Left lung (tissue), 4 donors: ENCODE measurements at regions not wholly inside any gene's neighbourhood (a gene's known extent, or its start where the extent isn't known, plus 50 kb on each side); places are given as distances from the start of the nearest gene placed in this dataset.
A peak's percentile ranks its signal among the peaks of the same experiment; 100 is the strongest.

ENCODE experiments used
- ATAC-seq: fragments of 200-7000 bp; cut with Tn5 transposase; one replicate; pipeline ENCODE4 v1.9.1; 2020; ENCODE audit warnings: moderate library complexity
- DNase-seq, 4 donors: peaks; one replicate each; pipeline ENCODE4 v3.0.0-alpha.2; 2013 to 2020
- H3K27ac ChIP-seq, 2 donors: fragments of 200-600 bp; sonication (generic) in 1 of 2; one replicate each; pipeline versions ENCODE4 v1.5.0 to v1.8.0; 2020 to 2021
- H3K27me3 ChIP-seq, 2 donors: fragments of 200-600 bp; sonication (generic) in 1 of 2; one replicate each; pipeline versions ENCODE4 v1.5.0 to v1.8.0; 2020 to 2021
- H3K36me3 ChIP-seq, 2 donors: fragments of 200-600 bp; sonication (generic) in 1 of 2; one replicate each; pipeline versions ENCODE4 v1.5.0 to v1.8.0; 2020 to 2021
- H3K4me1 ChIP-seq, 2 donors: fragments of 200-600 bp; one replicate each; pipeline ENCODE4 v1.8.0; 2021
- H3K4me3 ChIP-seq, 2 donors: fragments of 200-600 bp; sonication (generic) in 1 of 2; one replicate each; pipeline versions ENCODE4 v1.5.0 to v1.8.0; 2020 to 2021; ENCODE audit warnings: mild to moderate bottlenecking in 1 of 2
- H3K9me3 ChIP-seq, 2 donors: fragments of 200-600 bp; sonication (generic) in 1 of 2; one replicate each; pipeline versions ENCODE4 v1.5.0 to v1.8.0; 2020 to 2021
- intact Hi-C, 2 donors: fragments of 100-400 bp; cut with DNase I; formaldehyde crosslinking; loops; one replicate each; pipeline versions ENCODE4 v1.11.2 to v1.14.2; 2022
- TF ChIP-seq, protein P1 (sequence below), 2 donors: fragments of 200-600 bp; sonication (generic) in 1 of 2; IDR thresholded peaks; one replicate each; pipeline versions ENCODE4 v1.5.0 to v1.8.0; 2021; ENCODE audit warnings: antibody characterized with exemption in 2 of 2
- donor health status: DM: no; HTN: yes; CAD: no.
- donor health status: DM: no; HTN: no; CAD: no.

DNA sequence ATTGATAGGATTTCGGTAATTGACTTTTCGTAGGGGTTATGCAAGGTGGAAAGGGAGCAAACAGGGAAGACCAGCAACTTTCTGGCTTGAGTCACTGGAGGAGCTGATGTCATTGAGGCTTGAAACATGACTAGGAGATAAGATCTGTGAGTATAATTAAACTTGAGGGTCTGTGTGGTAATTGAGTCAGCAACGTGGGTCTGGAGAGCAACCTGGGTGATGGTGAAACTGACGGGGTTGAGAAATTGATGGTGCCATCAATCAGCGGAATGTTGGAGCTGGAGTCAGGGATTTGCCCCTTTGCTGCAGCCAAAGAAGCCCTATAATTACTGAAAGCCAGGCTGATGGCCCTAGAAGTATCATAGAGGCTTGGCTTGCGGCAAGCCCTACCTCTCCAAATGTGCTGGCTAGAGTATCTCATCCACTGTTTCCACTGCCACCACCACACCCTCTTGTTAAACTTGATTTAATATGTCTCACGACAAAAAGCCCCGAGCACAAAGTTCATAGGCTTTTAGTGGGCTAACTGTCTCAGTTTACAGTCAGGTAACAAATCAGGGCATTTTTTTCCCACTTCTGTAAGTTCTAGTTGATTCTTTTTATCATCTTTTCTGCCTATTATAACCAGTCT, 186.9 kb upstream of the ELAC2 start:
- Histone ChIP-seq H3K27ac (no peak overlapping the region), H3K4me1 (no peaks in the 10 kb centered on the region), H3K9me3 (no peaks in the 10 kb centered on the region), H3K4me3 (no peak overlapping the region), H3K36me3 (no peaks in the 10 kb centered on the region), H3K27me3 (no peaks in the 10 kb centered on the region)
- DNase-seq (no peak), ATAC-seq (no peak)
- TF ChIP-seq, protein P1, sequence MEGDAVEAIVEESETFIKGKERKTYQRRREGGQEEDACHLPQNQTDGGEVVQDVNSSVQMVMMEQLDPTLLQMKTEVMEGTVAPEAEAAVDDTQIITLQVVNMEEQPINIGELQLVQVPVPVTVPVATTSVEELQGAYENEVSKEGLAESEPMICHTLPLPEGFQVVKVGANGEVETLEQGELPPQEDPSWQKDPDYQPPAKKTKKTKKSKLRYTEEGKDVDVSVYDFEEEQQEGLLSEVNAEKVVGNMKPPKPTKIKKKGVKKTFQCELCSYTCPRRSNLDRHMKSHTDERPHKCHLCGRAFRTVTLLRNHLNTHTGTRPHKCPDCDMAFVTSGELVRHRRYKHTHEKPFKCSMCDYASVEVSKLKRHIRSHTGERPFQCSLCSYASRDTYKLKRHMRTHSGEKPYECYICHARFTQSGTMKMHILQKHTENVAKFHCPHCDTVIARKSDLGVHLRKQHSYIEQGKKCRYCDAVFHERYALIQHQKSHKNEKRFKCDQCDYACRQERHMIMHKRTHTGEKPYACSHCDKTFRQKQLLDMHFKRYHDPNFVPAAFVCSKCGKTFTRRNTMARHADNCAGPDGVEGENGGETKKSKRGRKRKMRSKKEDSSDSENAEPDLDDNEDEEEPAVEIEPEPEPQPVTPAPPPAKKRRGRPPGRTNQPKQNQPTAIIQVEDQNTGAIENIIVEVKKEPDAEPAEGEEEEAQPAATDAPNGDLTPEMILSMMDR (IDR thresholded peaks at IDR 0.05), result no peak
- intact Hi-C loops, result no loop called here

DNA sequence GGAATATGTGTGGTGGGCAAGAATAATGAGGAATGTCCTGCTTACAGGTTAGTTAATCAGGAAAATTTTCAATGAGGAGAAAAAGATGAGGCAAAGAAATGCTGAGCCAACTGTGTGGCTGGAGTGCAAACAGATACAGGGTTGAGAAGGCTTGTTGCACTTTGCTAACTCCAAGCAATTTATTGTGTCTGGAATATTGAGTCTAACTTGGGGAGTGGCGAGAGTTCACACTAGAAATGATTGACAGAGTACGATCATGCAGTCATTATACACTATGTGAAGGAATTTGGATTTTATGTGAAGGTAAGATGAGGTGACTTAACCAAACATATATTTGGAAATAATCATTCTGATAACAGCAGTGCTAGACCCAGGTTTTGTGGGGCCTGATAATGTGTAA, 185.0 kb upstream of the ELAC2 start:
- Histone ChIP-seq H3K9me3 (no peaks in the 10 kb centered on the region), H3K36me3 (no peaks in the 10 kb centered on the region), H3K4me3 (no peak overlapping the region), H3K27ac (no peak overlapping the region), H3K27me3 (no peaks in the 10 kb centered on the region), H3K4me1 (no peaks in the 10 kb centered on the region)
- TF ChIP-seq, protein P1 (IDR thresholded peaks at IDR 0.05), result no peak
- ATAC-seq (no peak), DNase-seq (no peak)
- intact Hi-C loops, result no loop called here

DNA sequence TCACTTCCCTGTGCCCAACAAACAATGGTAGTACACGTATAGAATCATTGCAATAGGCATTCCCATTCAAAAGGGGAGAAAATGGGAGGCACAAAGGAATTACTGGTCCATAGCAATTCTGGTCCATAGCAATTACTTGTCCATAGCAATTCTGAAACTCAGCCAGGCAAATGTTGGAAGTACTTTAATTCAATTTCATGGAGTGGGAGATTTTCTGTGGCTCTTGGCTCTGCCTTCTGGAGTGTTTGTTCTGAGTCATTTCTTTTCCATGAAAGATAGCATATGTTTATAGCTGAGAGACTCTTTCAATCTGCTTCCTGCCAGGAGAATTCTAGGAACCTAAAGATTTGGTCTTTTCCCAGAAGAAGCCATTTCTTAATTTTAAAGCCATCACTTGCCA, 182.8 kb upstream of the ELAC2 start:
- Histone ChIP-seq H3K27ac (no peak overlapping the region), H3K4me1 (no peaks in the 10 kb centered on the region), H3K36me3 (no peaks in the 10 kb centered on the region), H3K9me3 (no peaks in the 10 kb centered on the region), H3K4me3 (no peak overlapping the region), H3K27me3 (no peaks in the 10 kb centered on the region)
- intact Hi-C loops, result no loop called here
- TF ChIP-seq, protein P1 (IDR thresholded peaks at IDR 0.05), result no peak
- DNase-seq, result no peak
- peak; percentile 31 for ATAC-seq

DNA sequence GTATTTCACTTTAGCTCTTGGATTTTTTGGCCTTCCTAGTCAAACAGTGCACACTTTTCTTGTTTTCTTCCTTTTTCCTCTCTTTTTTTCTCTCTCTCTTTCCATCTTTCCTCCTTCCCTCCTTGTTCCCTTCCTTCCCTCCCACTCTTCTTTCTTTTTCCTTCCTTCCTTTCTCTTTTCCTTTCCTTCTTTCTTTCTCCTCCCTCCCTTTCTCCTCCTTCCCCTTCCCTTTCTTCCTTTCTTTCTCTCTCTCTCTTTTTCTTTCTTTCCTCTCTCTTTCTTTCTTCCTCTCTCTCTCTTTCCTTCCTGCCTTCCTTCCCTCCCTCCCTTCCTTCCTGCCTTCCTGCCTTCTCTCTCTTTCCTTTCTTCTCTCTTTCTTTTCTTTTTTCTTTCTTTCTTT, 181.6 kb upstream of the ELAC2 start:
- H3K9me3 ChIP-seq, result no peaks in the 10 kb centered on the region
- DNase-seq (no peak), ATAC-seq (no peak)
- no peaks in the 10 kb centered on the region for H3K4me1 ChIP-seq
- TF ChIP-seq, protein P1 (IDR thresholded peaks at IDR 0.05), result no peak
- H3K27ac ChIP-seq, result no peak overlapping the region
- intact Hi-C loops, result no loop called here
- H3K36me3 ChIP-seq, result no peaks in the 10 kb centered on the region
- H3K27me3 ChIP-seq, result no peaks in the 10 kb centered on the region
- H3K4me3 ChIP-seq, result no peak overlapping the region

DNA sequence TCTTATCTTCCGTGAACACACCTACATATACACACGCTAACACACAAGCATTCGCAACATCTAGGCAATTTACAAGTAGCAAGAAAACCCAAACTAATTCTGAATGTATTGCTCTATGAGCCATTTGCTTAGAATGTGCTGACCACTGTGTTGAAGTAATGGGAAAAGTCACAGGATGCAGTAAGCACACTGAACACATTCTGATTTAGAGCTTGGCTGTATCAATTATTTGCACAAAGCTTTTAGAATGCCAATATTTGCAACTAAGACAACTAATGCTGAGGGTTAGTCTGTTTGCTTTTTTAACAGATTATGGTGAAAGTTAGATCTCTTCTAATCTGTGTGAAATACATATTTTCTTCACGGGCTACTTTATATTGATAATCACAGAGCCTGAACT, 179.8 kb upstream of the ELAC2 start:
- intact Hi-C loops, result no loop called here
- Histone ChIP-seq H3K36me3 (no peaks in the 10 kb centered on the region), H3K27ac (no peak overlapping the region), H3K27me3 (no peaks in the 10 kb centered on the region), H3K9me3 (peaks cover 0 to under 1% of the 10 kb centered on the region in 2 donors), H3K4me3 (no peak overlapping the region), H3K4me1 (no peaks in the 10 kb centered on the region)
- ATAC-seq, result no peak
- TF ChIP-seq, protein P1 (IDR thresholded peaks at IDR 0.05), result no peak
- no peak for DNase-seq
